Vagina (tissue), 2 donors: ENCODE measurements at regions not wholly inside any gene's neighbourhood (a gene's known extent, or its start where the extent isn't known, plus 50 kb on each side); places are given as distances from the start of the nearest gene placed in this dataset.

ENCODE experiments used
- DNase-seq, 2 donors: peaks; one replicate each; pipeline ENCODE4 v3.0.0-alpha.2; 2017; ENCODE audit errors: extremely low spot score in 2 of 2
- H3K27ac ChIP-seq: fragments of 200-600 bp; sonication (generic); one replicate; pipeline ENCODE4 v1.5.1; 2019
- H3K27me3 ChIP-seq: fragments of 200-600 bp; sonication (generic); one replicate; pipeline ENCODE4 v1.5.1; 2019
- H3K36me3 ChIP-seq, 2 donors: fragments of 200-600 bp; sonication (generic); one replicate each; pipeline ENCODE4 v1.5.1; 2017 to 2019
- H3K4me1 ChIP-seq: fragments of 200-600 bp; sonication (generic); one replicate; pipeline ENCODE4 v1.5.1; 2019
- H3K4me3 ChIP-seq, 2 donors: fragments of 200-600 bp; sonication (generic); 1 replicate in 1 of 2; 2 replicates in 1 of 2; pipeline ENCODE4 v1.5.1; 2016 to 2019
- H3K9me3 ChIP-seq: fragments of 200-600 bp; sonication (generic); one replicate; pipeline ENCODE4 v1.5.1; 2019
- POLR2A ChIP-seq, 2 donors: fragments of 450-650 bp; IDR thresholded peaks; one replicate each; pipeline ENCODE4 v1.6.1; 2017; ENCODE audit warnings: antibody characterized with exemption in 2 of 2, mild to moderate bottlenecking in 2 of 2, moderate library complexity in 2 of 2
- POLR2AphosphoS5 ChIP-seq, 2 donors: sonication (generic); formaldehyde crosslinking; IDR thresholded peaks; one replicate each; pipeline ENCODE4 v1.9.0; 2017; ENCODE audit warnings: antibody characterized with exemption in 2 of 2, mild to moderate bottlenecking in 2 of 2, low read depth in 1 of 2; ENCODE audit not compliant: insufficient read depth in 1 of 2
- intact Hi-C: fragments of 100-400 bp; cut with DNase I; formaldehyde crosslinking; loops from one replicate; pipeline ENCODE4 v1.15.1; 2023
- TF ChIP-seq, protein P1 (sequence below), 3 experiments: fragments of 450-650 bp in 2 of 3; fragments of 200-600 bp in 1 of 3; sonication (generic) in 1 of 3; IDR thresholded peaks; one replicate each; pipeline ENCODE4 v1.5.1; 2017 to 2019; ENCODE audit warnings: antibody characterized with exemption in 3 of 3, mild to moderate bottlenecking in 2 of 3, moderate library complexity in 2 of 3

DNA sequence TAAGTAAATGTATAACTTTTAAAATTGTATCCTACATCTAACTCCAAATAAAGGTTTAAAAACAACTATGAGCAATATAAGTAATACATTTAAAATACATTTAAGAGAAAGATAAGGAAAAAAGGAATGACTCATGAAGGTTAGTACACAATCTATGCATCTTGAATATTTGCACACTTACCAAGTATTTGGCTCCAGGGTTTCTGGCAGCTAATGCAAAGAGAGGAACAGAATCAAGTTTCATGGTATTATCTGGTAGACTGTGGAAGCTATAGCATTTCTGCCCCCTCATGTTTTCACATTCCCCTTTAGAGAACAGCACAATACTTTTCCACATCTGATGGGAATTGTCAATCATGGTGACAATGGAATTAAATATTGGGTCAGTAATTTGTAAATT is 132.1 kb downstream of the COX7C start:
- intact Hi-C loops = no loop called here

DNA sequence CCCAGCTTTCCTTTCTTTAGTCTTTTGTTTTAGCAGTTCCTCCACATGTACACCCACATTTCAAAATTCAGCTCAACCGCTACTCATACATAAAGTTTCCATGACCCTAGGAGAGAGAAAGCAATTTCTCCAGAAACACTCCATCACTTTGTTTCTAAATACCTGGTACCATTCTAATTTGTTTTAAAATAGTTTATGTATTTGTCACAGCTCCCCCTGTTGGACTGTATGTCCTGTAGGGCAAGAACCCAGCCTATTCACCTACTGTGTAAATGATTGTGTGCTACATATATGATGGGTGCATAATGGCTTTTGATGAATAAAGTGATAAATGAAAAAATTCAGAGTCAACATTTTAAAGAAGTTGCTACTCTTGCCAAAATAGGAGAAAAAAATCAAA is 139.1 kb downstream of the COX7C start:
- H3K4me1 ChIP-seq = no peaks in the 10 kb centered on the region
- H3K27me3 ChIP-seq = no peaks in the 10 kb centered on the region
- no peak overlapping the region for H3K4me3 ChIP-seq
- TF ChIP-seq POLR2A (IDR thresholded peaks at IDR 0.05) (no peak), POLR2AphosphoS5 (IDR thresholded peaks at IDR 0.05; ENCODE audit: insufficient read depth in 1 of 2, low read depth in 1 of 2) (no peak)
- TF ChIP-seq, protein P1, sequence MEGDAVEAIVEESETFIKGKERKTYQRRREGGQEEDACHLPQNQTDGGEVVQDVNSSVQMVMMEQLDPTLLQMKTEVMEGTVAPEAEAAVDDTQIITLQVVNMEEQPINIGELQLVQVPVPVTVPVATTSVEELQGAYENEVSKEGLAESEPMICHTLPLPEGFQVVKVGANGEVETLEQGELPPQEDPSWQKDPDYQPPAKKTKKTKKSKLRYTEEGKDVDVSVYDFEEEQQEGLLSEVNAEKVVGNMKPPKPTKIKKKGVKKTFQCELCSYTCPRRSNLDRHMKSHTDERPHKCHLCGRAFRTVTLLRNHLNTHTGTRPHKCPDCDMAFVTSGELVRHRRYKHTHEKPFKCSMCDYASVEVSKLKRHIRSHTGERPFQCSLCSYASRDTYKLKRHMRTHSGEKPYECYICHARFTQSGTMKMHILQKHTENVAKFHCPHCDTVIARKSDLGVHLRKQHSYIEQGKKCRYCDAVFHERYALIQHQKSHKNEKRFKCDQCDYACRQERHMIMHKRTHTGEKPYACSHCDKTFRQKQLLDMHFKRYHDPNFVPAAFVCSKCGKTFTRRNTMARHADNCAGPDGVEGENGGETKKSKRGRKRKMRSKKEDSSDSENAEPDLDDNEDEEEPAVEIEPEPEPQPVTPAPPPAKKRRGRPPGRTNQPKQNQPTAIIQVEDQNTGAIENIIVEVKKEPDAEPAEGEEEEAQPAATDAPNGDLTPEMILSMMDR (IDR thresholded peaks at IDR 0.05) = no peak
- no peak overlapping the region for H3K27ac ChIP-seq
- intact Hi-C loops = no loop called here
- no peaks in the 10 kb centered on the region for H3K36me3 ChIP-seq
- H3K9me3 ChIP-seq = no peaks in the 10 kb centered on the region
- DNase-seq = no peak

More for the DNA sequence above, 132.1 kb downstream of the COX7C start:
- TF ChIP-seq POLR2AphosphoS5 (IDR thresholded peaks at IDR 0.05; ENCODE audit: insufficient read depth in 1 of 2, low read depth in 1 of 2) = no peak
- TF ChIP-seq POLR2A (IDR thresholded peaks at IDR 0.05) = no peak
- TF ChIP-seq, protein P1 (IDR thresholded peaks at IDR 0.05) = no peak
- no peaks in the 10 kb centered on the region for H3K4me1 ChIP-seq
- H3K9me3 ChIP-seq = no peaks in the 10 kb centered on the region
- no peak overlapping the region for H3K4me3 ChIP-seq
- H3K27ac ChIP-seq = no peak overlapping the region
- no peaks in the 10 kb centered on the region for H3K27me3 ChIP-seq
- H3K36me3 ChIP-seq = no peaks in the 10 kb centered on the region
- no peak for DNase-seq

DNA sequence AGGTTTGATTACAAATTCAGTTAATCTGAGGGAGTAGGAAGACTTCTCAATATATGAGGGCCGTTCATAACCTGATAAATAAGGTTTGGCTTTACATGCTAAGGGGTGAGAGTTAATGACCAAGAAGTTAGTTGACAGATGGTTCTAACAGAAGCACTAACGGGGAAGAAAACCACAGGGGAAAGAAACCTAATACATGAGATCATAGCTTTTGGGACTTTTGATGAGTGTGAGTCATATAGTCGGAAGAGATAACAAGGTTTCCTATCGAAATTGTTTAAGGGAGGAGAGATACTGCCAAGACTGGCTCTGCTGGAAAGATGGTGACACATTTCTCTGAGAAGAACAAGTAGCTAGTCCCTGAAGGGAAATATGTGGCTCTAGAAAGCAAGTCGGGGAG is 140.1 kb downstream of the COX7C start:
- no peaks in the 10 kb centered on the region for H3K9me3 ChIP-seq
- no peak for DNase-seq
- H3K27me3 ChIP-seq = no peaks in the 10 kb centered on the region
- no peak for TF ChIP-seq POLR2A (IDR thresholded peaks at IDR 0.05)
- TF ChIP-seq, protein P1 (IDR thresholded peaks at IDR 0.05) = no peak
- TF ChIP-seq POLR2AphosphoS5 (IDR thresholded peaks at IDR 0.05; ENCODE audit: insufficient read depth in 1 of 2, low read depth in 1 of 2) = no peak
- no peak overlapping the region for H3K4me3 ChIP-seq
- H3K27ac ChIP-seq = no peak overlapping the region
- no peaks in the 10 kb centered on the region for H3K4me1 ChIP-seq
- H3K36me3 ChIP-seq = no peaks in the 10 kb centered on the region
- intact Hi-C loops = no loop called here

DNA sequence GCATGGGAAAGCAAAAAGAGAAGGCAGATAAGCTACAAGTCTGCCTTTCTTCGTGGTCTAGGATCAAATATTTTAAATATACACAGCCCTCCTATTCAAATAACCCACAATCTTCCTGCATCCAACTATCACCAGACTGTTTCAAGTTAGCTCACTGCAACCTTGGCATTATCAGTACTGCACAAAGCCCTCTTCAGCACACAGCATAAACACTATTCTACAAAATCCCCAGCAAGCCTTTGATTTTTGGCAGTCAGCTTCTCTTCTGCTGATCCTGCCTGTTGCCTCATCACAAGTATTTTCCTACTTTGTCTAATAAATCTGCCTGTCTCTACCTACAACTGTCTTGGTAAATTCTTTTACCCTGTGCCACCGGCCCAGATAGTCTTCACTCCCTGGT is 142.9 kb downstream of the COX7C start:
- intact Hi-C loops = no loop called here
- H3K27me3 ChIP-seq = no peaks in the 10 kb centered on the region
- no peak overlapping the region for H3K27ac ChIP-seq
- no peak for DNase-seq
- no peak overlapping the region for H3K4me3 ChIP-seq
- H3K36me3 ChIP-seq = no peaks in the 10 kb centered on the region
- no peaks in the 10 kb centered on the region for H3K4me1 ChIP-seq
- TF ChIP-seq POLR2AphosphoS5 (IDR thresholded peaks at IDR 0.05; ENCODE audit: insufficient read depth in 1 of 2, low read depth in 1 of 2) (no peak), POLR2A (IDR thresholded peaks at IDR 0.05) (no peak)
- TF ChIP-seq, protein P1 (IDR thresholded peaks at IDR 0.05) = no peak
- no peaks in the 10 kb centered on the region for H3K9me3 ChIP-seq

DNA sequence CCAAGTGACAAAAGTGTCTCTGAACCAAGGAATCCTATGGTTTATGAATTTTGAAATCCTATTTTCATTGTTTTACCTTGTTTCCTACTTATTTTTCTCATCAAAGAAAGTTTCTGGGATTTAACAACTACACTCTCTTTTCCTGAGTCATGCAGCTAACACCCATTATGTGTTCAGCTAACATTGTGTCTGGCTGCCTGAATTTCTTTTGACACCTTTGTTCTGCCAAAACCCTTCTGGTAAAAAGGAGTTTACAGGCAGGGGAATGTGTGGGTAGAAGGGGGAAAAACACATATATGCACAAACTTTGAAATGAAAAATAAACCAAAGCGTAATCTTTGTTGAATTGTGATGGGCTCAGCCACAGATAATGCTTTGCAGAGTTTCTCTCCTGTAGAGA is 146.2 kb downstream of the COX7C start:
- Histone ChIP-seq H3K36me3 (no peaks in the 10 kb centered on the region), H3K27ac (no peak overlapping the region), H3K4me1 (no peaks in the 10 kb centered on the region), H3K9me3 (no peaks in the 10 kb centered on the region), H3K4me3 (no peak overlapping the region), H3K27me3 (no peaks in the 10 kb centered on the region)
- DNase-seq = no peak
- intact Hi-C loops = no loop called here
- TF ChIP-seq POLR2A (IDR thresholded peaks at IDR 0.05) = no peak
- TF ChIP-seq POLR2AphosphoS5 (IDR thresholded peaks at IDR 0.05; ENCODE audit: insufficient read depth in 1 of 2, low read depth in 1 of 2) = no peak
- TF ChIP-seq, protein P1 (IDR thresholded peaks at IDR 0.05) = no peak
